ENCODE measurements at regions not wholly inside any gene's neighbourhood (a gene's known extent, or its start where the extent isn't known, plus 50 kb on each side); places are given as distances from the start of the nearest gene placed in this dataset.

- TF ChIP-seq POLR2AphosphoS5 (IDR thresholded peaks at IDR 0.05; ENCODE audit: low read depth, low read length) (no peak), POLR2A (IDR thresholded peaks at IDR 0.05; ENCODE audit: low read depth, low read length) (no peak), TAF1 (IDR thresholded peaks at IDR 0.05; ENCODE audit: borderline replicate concordance, low read depth, low read length) (no peak)
Measured at GRCh38 chr10:10796061-10796773, 221.5 kb upstream of the CELF2 start.
